NCI-H345 (cell line): ENCODE measurements at regions not wholly inside any gene's neighbourhood (a gene's known extent, or its start where the extent isn't known, plus 50 kb on each side); places are given as distances from the start of the nearest gene placed in this dataset.
"Not testable (repeated sequence)": the region's sequence is repeated elsewhere in the genome, so short reads cannot be mapped to it uniquely, and the experiment has no call there.

ENCODE experiments used
- DNase-seq: peaks from one replicate; lab custom pipeline; 2025; lab: John Stamatoyannopoulos, UW

DNA sequence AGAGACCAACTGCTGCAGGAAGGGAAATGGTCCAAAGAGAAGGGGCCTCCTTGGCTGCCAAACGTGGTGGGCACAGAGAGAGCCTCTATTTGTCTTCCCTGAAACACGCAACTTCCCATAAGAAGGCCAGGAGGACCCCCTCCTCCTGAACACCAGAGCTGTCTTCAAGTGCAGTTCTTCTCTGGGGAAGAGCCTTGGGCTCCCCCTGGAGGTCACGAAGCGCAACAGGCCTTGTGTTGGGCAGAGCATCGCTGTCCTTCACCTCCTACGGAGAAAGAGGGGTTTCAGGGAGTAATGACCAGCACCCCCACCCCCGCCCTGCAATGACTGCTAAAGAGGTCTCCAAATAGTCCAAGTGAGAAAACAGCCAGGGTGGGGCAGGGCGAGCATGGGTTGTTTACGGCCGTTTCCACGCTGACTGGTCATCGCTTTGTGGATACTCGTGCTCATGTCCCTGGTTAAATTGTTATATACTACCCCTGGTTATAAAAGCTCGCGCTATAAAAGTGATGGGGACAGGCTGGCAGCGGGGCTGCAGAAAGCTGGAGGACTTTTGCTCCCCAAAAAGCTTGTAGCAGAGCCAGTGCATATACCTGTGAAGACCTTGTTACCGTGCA, 397.5 kb upstream of the ATP10A start:
- DNase-seq, result no peak

DNA sequence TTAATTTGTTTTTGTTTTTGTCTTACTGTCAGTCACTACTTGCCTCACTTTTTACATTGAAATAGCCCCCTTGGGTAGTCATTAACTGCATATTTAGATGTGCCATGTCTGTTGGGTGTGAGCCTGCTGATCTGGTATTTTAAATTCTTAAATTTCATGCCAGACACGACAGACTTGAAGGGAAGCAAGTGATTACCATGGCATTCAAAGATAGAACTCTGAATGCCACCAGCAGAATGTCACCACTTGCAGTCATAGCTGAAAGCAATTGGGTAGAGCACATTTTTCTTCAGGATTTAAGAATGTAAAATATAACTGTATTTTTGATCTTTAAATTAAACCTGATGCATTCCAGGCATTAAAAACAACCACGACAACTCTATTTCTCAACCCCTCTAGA, 396.5 kb upstream of the ATP10A start:
- no peak for DNase-seq

DNA sequence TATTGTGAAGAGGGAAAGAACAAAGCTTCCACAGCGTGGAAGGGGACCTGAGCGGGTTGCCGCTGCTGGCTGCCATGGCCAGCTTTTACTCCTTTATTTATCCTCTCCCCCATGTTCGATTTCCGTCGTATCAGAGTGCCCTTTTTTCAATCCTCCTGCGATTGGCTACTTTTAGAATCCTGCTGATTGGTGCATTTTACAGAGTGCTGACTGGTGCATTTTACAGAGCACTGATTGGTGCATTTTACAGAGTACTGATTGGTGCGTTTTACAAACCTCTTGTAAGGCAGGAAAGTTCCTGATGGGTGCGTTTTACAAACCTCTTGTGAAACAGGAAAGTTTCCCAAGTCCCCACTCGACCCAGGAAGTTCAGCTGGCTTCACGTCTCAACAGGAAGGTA, 381.7 kb upstream of the ATP10A start:
- DNase-seq, result not testable (repeated sequence)

DNA sequence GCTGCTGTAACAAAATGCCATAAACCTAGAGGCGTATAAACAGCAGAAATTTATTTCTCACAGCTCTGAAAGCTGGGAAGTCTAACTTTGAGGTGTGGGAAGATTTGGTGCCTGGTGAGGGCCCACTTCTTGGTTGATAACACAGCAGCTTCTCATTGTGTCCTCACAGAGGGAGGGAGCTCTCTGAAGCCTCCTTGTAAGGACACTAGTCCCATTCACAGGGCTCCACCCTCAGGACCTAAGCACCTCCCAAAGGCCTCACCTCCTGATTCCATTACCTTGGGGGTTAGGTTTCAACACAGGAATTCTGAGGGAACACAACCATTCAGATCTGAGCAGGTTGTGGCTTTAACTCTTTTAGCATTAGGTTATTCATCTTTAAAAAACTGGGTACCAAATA, 380.3 kb upstream of the ATP10A start:
- DNase-seq, result no peak

DNA sequence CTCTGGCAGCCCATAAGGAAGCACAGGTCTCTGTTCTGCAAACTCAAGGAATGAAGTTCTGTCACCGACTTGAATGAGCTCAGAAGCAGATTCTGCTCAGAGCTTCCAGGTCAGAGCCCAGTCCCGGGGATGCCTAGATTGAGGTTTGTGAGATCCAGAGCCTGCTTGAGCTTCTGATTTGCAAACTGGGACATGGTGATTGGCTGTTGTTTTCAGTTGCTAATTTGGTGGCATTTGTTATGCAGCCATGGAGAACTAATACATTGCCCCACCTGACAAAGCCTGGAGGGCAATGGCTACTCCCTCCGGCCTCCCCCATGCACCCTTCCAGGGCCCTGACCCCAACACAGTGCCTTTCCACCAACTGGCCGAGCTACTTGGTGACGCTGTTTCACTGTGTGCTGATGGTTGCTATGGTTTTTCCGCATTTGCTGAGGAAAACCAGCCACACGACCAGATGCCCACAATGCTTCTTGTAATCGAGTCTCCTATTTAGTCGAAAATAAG, 379.5 kb upstream of the ATP10A start:
- DNase-seq, result no peak

DNA sequence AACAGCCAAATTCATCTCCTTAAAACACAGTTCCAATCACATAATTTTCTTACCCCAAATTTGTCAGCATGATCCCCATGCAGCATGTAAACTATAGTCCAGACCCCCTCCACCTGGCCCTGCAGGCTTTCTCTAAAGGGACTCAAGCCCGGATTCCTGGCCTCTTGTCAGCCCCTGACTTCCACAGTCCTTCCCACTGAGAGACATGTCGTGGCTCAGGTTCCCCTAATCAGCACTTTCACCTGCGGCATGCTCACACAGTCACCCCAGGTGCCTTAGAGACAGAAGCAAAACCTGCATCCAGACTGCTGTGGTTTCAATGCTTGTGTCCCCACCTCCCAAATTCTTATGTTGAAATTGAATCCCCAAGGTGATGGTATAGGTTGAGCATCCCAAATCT, 372.7 kb upstream of the ATP10A start:
- DNase-seq, result no peak

DNA sequence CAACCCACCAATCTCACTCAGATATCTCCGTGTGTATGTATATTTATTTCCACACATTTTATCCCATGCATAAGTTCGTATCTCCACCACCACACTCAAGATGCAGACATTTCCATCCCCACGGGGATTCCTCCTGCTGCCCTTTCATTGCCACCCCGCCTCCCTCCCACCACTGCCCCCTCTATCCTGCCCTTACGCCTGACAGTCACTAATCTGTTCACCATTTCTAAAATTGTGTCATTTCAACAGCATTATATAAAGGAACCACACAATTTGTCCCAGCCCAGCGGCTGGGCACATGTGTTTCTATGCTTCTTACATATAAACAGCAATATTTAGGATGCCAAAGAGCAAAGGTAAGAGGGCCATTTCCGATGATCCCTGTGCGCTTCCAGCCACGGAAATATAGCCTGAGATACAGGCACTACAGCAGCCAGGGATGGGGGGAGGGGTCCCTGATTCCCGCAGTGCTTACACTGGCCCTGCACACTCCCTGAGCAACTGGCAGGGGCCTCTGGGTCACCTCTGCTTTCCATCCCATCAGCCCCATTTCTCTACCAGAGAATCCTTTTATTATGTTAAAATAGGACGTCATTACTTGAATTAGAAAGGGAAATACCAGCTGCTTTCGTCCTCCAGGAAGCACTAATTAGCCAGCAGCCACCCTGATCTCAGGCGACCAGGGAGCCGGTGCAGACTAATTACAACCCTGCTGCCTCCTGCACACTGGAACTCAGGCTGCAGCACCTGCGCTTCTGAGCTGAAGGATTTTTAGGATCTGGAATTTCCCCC, 372.0 kb upstream of the ATP10A start:
- DNase-seq, result no peak

DNA sequence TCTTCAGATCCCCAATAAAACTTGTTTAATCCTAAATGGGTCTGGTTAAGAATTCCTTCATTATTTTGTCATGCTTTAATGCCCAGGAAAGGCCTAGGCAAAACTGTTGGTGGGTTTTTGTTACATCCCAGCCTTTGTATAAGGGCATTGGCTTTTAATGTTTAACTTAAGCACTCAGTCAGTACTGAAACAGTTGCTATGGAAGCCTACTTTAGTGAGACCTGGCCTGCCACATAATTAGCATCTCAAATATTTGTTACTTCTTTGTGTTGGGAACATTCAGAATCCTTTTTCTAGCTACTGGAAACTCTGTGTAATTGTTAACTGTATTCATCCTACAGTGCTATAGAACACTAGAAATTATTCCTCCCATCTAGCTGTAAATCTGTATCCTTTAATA, 369.6 kb upstream of the ATP10A start:
- DNase-seq, result no peak

DNA sequence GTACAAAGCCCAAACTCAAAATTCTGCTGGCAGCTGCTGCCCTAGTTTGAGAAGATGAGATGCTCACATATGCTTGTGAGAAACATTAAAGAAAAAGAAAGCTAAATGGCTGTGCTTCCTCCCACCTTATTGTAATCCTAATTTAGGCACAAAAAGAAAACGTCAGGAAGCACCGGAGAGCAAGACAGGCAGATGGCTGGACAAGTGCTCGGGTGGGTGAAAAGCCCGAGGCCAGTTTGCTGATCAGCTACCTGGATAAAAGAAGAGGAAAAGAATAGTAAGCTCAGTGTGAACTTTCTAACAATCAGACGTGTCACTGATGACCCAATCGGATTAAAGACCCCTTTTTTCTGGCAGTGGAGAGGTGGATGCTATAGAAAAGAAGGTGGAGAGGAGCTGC, 368.0 kb upstream of the ATP10A start:
- no peak for DNase-seq

DNA sequence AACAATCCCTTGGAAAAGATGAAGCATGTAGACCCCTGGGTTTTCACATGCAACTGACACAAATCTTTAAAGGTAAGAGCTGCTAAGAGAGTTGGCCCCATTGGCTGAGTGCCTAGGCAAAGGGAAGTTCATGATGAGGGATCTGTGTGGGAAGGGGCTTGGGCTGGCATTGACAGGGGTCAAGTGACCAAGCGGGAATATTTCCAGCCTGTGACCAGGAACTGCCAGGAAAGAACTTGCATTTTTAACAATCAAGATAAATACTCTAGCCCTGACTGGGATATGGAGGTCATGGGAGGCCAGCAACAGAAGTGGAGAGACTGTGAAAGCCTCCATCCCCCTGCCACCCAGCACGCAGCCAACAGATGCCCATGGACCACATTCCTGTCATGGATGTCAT, 361.1 kb upstream of the ATP10A start:
- DNase-seq, result no peak

DNA sequence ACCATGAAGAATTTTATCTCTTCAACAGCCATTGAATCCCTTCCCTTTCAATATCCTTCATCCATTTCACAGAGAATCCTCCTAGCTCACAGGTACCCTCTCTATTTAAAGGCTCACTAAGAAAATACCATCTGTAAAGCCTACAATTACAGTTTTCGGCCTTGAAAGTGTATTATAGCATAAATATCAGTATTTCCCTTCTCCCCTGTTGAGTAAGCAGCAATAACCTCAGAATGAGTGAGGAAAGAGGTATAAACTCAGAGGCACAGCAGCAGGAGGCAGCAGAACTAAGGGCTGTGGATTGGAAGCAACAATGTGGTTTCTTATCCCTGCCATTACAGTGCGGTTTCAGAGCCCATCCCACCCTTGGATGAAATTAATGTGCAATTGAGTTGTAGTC, 360.6 kb upstream of the ATP10A start:
- DNase-seq, result no peak

DNA sequence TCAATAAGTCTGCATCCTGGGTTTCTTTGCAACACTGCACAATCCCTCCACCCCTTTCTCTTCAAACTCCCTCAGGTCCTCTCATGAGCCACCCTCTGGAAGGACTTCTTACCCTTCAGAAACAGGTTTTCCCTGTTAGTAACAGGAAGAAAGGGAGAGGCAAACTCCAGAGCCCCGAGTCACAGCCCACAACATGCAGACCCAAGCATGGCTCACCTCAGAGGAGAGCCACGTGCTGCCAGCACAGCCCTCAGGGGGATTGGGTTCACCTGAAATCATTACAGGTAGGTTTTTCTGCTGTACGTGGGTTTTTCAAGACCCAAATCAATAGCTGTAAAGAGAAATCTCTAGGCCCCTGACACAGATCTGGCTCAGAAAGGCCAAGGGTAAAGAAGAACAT, 359.7 kb upstream of the ATP10A start:
- DNase-seq, result no peak

DNA sequence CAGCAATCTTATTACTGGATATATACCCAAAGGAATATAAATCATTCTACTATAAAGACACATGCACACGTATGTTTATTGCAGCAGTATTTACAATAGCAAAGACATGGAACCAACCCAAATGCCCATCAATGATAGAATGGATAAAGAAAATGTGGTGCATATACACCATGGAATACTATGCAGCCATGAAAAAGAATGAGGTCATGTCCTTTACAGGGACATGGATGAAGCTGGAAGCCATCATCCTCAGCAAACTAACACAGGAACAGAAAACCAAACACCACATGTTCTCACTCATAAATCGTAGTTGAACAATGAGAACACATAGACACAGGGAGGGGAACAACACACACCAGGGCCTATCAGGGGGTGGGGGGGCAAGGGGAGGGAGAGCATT, 353.9 kb upstream of the ATP10A start:
- DNase-seq, result not testable (repeated sequence)

DNA sequence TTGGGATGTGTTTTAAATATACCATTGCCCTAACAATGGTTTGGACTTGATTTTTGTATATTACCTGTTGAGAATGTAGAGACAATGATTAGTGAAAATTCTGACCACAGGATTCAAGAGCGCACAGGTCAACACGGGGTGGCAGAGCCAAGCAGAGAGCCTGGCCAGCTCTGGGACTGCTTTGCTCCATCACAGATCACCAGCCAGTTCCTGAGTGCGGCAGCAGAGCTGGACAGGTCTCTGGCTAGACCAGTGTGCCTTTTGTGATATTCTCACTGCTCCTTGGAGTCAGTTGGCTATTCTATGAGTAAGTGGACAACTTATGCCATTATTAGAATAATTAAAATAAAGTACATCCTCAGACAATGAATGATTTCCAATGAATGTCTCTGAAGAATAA, 351.2 kb upstream of the ATP10A start:
- DNase-seq, result no peak

DNA sequence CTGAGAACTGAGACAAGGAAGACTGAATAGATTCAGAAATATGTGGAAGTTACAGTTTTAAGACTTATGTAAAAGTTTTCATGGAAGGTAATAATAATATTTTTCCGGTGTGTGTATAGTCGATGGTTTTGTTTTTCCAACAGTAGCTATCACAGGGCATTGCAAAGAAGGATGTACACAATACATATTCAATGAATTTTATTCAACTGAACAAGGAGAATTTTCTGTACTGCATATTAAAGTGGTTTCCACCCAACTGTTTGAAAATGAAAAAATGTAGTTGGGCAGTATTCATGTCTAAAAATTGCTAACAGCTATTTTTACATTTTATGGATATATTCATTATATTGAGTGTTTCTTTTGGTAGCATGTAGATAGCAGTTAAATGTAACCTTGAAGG, 350.3 kb upstream of the ATP10A start:
- no peak for DNase-seq

DNA sequence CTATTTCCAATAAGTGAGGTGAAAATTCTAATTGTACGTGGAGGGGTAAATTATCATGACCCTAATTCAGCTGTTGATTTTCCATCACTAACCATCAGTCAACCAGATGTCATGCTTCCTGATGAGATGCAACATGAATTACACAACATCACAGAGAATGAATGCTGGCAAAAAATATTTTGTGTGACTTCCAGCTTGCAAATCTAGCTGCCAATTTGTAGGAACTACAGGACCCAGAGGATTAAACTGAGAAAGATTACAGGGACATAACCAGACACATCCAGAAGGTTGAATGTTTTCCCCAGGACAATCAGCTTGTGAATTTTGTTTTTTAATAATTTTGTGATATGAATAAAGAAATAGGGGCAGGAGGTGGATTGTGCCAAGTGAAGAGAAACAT, 349.0 kb upstream of the ATP10A start:
- DNase-seq, result no peak

DNA sequence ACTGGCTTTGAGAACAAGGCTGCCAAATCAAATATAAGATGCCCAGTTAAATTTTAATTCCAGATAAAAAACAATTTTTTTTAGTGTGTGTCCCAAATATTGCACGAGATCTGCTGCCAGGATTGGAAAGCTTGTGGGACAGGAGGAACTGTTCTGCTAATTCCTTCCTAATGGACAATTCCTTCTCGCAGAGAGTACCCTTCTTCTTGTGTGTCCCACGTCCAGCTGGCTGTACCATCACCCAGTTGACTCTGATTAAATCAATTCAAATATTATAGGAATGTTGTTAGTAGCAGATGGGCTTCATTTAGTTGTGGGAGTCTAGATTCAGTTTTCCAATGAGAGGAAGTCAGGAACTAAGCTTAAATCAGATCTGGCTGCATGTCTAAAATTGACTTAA, 347.9 kb upstream of the ATP10A start:
- DNase-seq, result no peak

DNA sequence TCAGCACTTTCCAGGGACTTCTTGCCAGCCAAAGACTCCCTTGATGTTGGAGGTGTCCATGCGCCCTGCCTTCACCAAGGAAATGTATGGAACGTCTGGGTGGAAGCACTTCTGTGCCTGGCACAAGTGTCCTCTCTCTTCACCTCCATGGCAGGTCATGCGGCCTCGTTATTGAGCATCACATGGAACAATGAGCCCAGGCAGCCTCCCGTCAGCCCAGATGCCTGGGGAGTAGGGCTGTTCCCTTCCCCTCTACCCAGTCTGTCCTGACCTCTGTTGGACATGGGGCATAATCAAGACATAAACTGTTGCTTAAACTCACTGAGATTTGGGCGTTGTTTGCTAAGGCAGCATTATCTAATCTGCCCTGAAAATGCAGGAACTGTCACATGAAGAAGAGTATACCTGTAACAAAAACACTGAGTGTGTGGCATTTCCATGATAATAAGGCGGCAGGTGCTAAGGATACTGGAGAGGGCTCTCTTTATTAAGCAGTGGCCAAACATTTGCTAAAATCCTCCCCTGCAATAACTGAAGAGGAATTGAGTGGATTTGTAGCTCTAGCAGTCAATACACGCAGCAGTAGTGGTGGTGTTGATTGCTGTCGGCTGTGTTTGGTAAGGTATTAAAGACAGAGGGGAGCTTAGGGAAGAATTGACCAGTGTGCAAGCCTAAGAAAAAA, 338.2 kb upstream of the ATP10A start:
- no peak for DNase-seq

DNA sequence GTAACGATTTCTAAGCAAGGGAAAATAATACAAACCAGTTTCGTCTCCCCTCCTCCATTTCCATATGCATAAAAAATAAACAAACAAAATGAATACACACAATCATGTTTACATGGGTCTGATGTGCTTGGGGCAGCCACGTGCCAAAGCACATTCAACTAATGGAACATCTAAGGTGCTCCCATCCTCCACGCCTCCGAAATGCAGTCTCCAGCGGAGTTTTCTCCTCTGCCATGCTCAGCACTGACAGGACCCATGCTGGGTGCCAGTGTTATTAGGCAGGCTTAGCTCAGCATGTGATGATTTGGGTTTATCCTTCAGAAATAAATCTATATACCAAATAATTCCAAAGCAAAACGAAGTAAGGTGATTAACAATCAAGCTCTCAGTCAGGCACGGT, 337.3 kb upstream of the ATP10A start:
- no peak for DNase-seq

DNA sequence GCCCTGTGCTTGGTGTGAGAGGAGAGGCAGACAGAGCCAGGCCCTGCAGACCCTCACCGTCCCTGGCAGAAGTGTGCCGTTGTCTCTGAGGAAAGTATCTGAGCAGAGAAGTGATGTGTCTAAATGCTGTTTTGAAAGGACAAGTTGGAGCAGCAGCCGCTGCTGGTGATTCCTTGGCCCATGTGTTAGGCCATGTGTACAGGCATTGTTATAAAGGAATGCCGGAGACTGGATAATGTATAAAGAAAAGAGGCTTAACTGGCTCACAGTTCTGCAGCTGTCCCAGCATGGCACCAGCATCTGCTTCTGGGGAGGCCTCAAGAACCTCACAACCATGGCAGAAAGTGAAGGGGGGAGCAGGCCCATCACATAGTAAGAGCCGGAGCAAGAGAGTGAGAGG, 334.6 kb upstream of the ATP10A start:
- no peak for DNase-seq

DNA sequence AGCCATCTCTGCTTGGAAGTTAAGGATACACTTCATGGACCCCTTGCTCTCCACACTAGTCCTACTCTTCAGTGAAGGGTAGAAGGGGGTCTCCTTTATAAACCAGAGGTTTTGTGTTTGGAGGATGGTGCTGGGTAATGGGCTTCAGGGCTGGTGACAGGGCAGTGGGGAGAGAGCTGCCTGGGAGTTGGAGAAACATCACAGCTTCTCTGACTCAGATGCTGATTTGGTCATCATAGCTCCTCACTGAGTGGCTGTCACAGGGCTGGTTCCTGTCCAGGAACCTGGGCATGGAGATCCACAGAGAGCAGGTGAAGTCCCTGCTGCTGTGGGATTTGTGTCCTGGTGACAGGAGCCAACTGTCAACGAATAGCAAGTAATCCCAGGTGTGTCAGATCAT, 333.9 kb upstream of the ATP10A start:
- no peak for DNase-seq

DNA sequence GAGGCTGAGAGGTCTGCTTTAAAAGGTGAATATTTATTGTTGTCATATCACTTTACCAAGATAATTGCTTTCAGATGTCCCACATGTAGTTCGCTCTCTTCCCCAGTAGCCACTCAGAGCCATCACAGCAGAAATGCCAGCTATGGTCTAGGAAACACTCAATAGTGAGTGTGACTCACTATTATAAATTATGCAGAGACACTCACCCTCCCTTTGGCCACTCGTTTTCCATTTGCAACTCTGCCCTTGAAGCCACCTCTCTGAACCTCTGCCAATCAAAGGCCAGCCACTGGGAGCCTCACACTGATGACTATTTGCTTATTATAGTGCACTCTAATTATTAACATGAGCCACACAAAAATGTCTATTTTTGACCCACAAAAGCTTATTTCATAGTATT, 328.1 kb upstream of the ATP10A start:
- no peak for DNase-seq

DNA sequence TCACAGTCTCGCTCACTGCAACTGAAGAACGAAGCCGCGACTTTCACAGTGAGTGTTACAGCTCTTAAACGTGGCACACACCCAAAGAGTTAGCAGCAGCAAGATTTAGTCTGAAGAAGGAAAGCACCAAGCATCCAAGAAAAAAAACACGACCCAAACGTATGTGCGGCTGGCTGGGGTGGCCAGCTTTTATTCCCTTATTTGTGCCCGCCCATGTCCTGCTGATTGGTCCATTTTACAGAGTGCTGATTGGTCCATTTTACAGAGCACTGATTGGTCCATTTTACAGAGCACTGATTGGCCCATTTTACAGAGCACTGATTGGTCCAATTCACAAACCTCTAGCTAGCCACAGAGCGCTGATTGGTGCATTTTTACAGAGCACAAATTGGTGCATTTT, 323.0 kb upstream of the ATP10A start:
- not testable (repeated sequence) for DNase-seq
